SK-N-SH (cell line): ENCODE measurements at regions not wholly inside any gene's neighbourhood (a gene's known extent, or its start where the extent isn't known, plus 50 kb on each side); places are given as distances from the start of the nearest gene placed in this dataset.

ENCODE experiments used
- CTCF ChIA-PET: fragments of 300-600, 350-600 bp; formaldehyde crosslinking; extraction: SDS; loops from one replicate; lab custom pipeline; 2021; lab: Yijun Ruan, JAX
- POLR2A ChIA-PET: fragments of 350-600 bp; sonication (Branson Sonifier 250); formaldehyde crosslinking; extraction: SDS; loops from one replicate; lab custom pipeline; 2020; ENCODE audit warnings: antibody characterized with exemption, inconsistent platforms; lab: Yijun Ruan, JAX
- DNase-seq: peaks from one replicate; pipeline ENCODE4 v3.0.0; 2012
- H2AFZ ChIP-seq: fragments of 200-600 bp; sonication (generic); 2 replicates; pipeline ENCODE4 v1.8.1; 2016; ENCODE audit warnings: antibody characterized with exemption, mild to moderate bottlenecking, low read depth
- H3F3A ChIP-seq: fragments of 200-600 bp; sonication (generic); replicated peaks from 2 replicates; pipeline ENCODE3; 2016; ENCODE audit warnings: antibody characterized with exemption, mild to moderate bottlenecking; ENCODE audit not compliant: insufficient read depth
- H3K27ac ChIP-seq, 2 experiments: fragments of 200-500 bp in 1 of 2; fragments of 200-600 bp in 1 of 2; sonication (Bioruptor generic) in 1 of 2; sonication (generic), shearing (Covaris generic) in 1 of 2; 2 replicates each; pipeline versions ENCODE4 v1.5.1 to v1.6.1; 2014 to 2016; ENCODE audit warnings: low read depth in 2 of 2, inconsistent platforms in 1 of 2, low read length in 1 of 2, mild to moderate bottlenecking in 1 of 2, mixed read lengths in 1 of 2
- H3K27me3 ChIP-seq: fragments of 200-600 bp; sonication (generic), shearing (Covaris generic); 2 replicates; pipeline ENCODE4 v1.6.1; 2016; ENCODE audit warnings: mixed run types; ENCODE audit not compliant: insufficient read depth
- H3K36me3 ChIP-seq, 2 experiments: fragments of 200-500 bp in 1 of 2; fragments of 200-600 bp in 1 of 2; sonication (Bioruptor generic) in 1 of 2; sonication (generic) in 1 of 2; replicated peaks in 1 of 2; 2 replicates each; pipeline versions ENCODE3 to v1.5.1; 2014 to 2016; ENCODE audit warnings: low read length in 1 of 2, mild to moderate bottlenecking in 1 of 2; ENCODE audit not compliant: insufficient read depth in 2 of 2, control insufficient read depth in 1 of 2
- H3K4me1 ChIP-seq, 2 experiments: fragments of 200-500 bp in 1 of 2; fragments of 200-600 bp in 1 of 2; sonication (Bioruptor generic) in 1 of 2; sonication (generic), shearing (Covaris generic) in 1 of 2; 2 replicates each; pipeline versions ENCODE4 v1.5.1 to v1.6.1; 2014 to 2016; ENCODE audit warnings: low read depth in 1 of 2, low read length in 1 of 2, mixed run types in 1 of 2; ENCODE audit not compliant: insufficient read depth in 2 of 2, control insufficient read depth in 1 of 2
- H3K4me2 ChIP-seq: fragments of 200-600 bp; sonication (generic), shearing (Covaris generic); 2 replicates; pipeline ENCODE4 v1.6.1; 2017; ENCODE audit warnings: mixed run types
- H3K4me3 ChIP-seq, 2 experiments: fragments of 200-500 bp in 1 of 2; fragments of 200-600 bp in 1 of 2; sonication (Bioruptor generic) in 1 of 2; sonication (generic), shearing (Covaris generic) in 1 of 2; 2 replicates each; pipeline versions ENCODE4 v1.5.1 to v1.8.1; 2014 to 2016; ENCODE audit warnings: low read depth in 2 of 2, inconsistent platforms in 1 of 2, low read length in 1 of 2, mild to moderate bottlenecking in 1 of 2, mixed read lengths in 1 of 2, moderate library complexity in 1 of 2
- H3K79me2 ChIP-seq: fragments of 200-600 bp; sonication (generic); 2 replicates; pipeline ENCODE4 v1.8.1; 2017; ENCODE audit warnings: mild to moderate bottlenecking; ENCODE audit not compliant: insufficient read depth
- H3K9ac ChIP-seq: fragments of 200-600 bp; sonication (generic); 2 replicates; pipeline ENCODE4 v1.6.1; 2017; ENCODE audit warnings: mixed run types
- H3K9me2 ChIP-seq: fragments of 200-600 bp; sonication (generic); 2 replicates; pipeline ENCODE4 v1.6.1; 2017; ENCODE audit warnings: mixed run types
- H3K9me3 ChIP-seq: fragments of 200-600 bp; sonication (generic); 2 replicates; pipeline ENCODE4 v1.6.1; 2017; ENCODE audit warnings: mixed run types, mild to moderate bottlenecking, moderate library complexity
- H4K20me1 ChIP-seq: fragments of 200-600 bp; sonication (generic); 2 replicates; pipeline ENCODE4 v1.6.1; 2017; ENCODE audit warnings: mild to moderate bottlenecking, mixed run types; ENCODE audit not compliant: insufficient read depth
- CHD2 ChIP-seq: fragments of 150-350 bp; IDR thresholded peaks from 2 replicates; pipeline ENCODE4 v1.6.1; 2018; ENCODE audit warnings: low read length; ENCODE audit not compliant: partially characterized antibody
- CTCF ChIP-seq: fragments of 200-600 bp; sonication (generic); IDR thresholded peaks from 2 replicates; pipeline ENCODE4 v1.6.1; 2017; ENCODE audit warnings: antibody characterized with exemption, mild to moderate bottlenecking, moderate library complexity
- EZH2phosphoT487 ChIP-seq: fragments of 200-600 bp; sonication (generic); IDR thresholded peaks from 2 replicates; pipeline ENCODE4 v1.6.1; 2017; ENCODE audit warnings: low read depth, mixed run types, mild to moderate bottlenecking, antibody characterized with exemption, moderate library complexity, borderline replicate concordance
- FOXJ3 ChIP-seq: sonication (generic); formaldehyde crosslinking; IDR thresholded peaks from 2 replicates; pipeline ENCODE4 v1.5.1; 2020; ENCODE audit warnings: mild to moderate bottlenecking, missing genetic modification reagents
- GABPA ChIP-seq: IDR thresholded peaks from 2 replicates; pipeline ENCODE4 v1.4.0; 2012; ENCODE audit warnings: low read depth, mild to moderate bottlenecking
- GATA2 ChIP-seq: sonication (generic); formaldehyde crosslinking; IDR thresholded peaks from 2 replicates; pipeline ENCODE4 v1.5.0; 2020; ENCODE audit warnings: mild to moderate bottlenecking, missing genetic modification reagents
- IRF3 ChIP-seq: fragments of 150-350 bp; IDR thresholded peaks from 2 replicates; pipeline ENCODE4 v1.6.1; 2016; ENCODE audit warnings: mild to moderate bottlenecking, low read depth, low read length
- MXI1 ChIP-seq: IDR thresholded peaks from 2 replicates; pipeline ENCODE4 v1.6.1; 2012; ENCODE audit warnings: mild to moderate bottlenecking, low read depth, low read length, improper control_type of control experiment
- NFIC ChIP-seq: IDR thresholded peaks from 2 replicates; pipeline ENCODE4 v1.4.0; 2012; ENCODE audit warnings: borderline replicate concordance
- NRF1 ChIP-seq: IDR thresholded peaks from 2 replicates; pipeline ENCODE4 v1.6.1; 2012; ENCODE audit warnings: low read depth, mild to moderate bottlenecking, low read length
- RAD21 ChIP-seq: IDR thresholded peaks from 2 replicates; pipeline ENCODE4 v1.6.1; 2012; ENCODE audit warnings: mild to moderate bottlenecking, low read length
- RFX5 ChIP-seq: IDR thresholded peaks from 2 replicates; pipeline ENCODE4 v1.6.1; 2012; ENCODE audit warnings: mild to moderate bottlenecking, improper control_type of control experiment, low read length
- RXRA ChIP-seq: IDR thresholded peaks from 2 replicates; pipeline ENCODE4 v1.4.0; 2012; ENCODE audit warnings: low read depth, mild to moderate bottlenecking, borderline replicate concordance
- SIN3A ChIP-seq: IDR thresholded peaks from 2 replicates; pipeline ENCODE4 v1.6.1; 2012; ENCODE audit warnings: low read depth, mild to moderate bottlenecking, low read length, moderate library complexity, borderline replicate concordance
- SMC3 ChIP-seq: IDR thresholded peaks from 2 replicates; pipeline ENCODE4 v1.6.1; 2012; ENCODE audit warnings: low read depth, low read length, improper control_type of control experiment
- TAF1 ChIP-seq: IDR thresholded peaks from 2 replicates; pipeline ENCODE4 v1.6.1; 2012; ENCODE audit warnings: low read depth, mild to moderate bottlenecking, low read length, moderate library complexity, borderline replicate concordance
- TCF12 ChIP-seq: IDR thresholded peaks from 2 replicates; pipeline ENCODE4 v1.4.0; 2012
- USF1 ChIP-seq: IDR thresholded peaks from 2 replicates; pipeline ENCODE4 v1.4.0; 2012; ENCODE audit warnings: low read depth, borderline replicate concordance
- USF2 ChIP-seq: fragments of 150-350 bp; IDR thresholded peaks from 2 replicates; pipeline ENCODE4 v1.6.1; 2017; ENCODE audit warnings: antibody characterized with exemption, low read length, low read depth, borderline replicate concordance
- ZBTB33 ChIP-seq: IDR thresholded peaks from 2 replicates; pipeline ENCODE4 v1.4.0; 2012; ENCODE audit warnings: low read depth, borderline replicate concordance
- WGBS: methylation state at CpG from one replicate; pipeline ENCODE4 v1.1.6; 2017; ENCODE audit warnings: low lambda C conversion rate; 5-methylcytosine and 5-hydroxymethylcytosine counted together

- 16% methylated on average over 8 of the region's 19 CpGs for WGBS
- Histone ChIP-seq H2AFZ (no peak overlapping the region), H3K27me3 (no peaks in the 10 kb centered on the region), H3K79me2 (no peaks in the 10 kb centered on the region), H3K27ac (no peak overlapping the region), H3K9me2 (peaks cover 6% of the 10 kb centered on the region), H3F3A (no peaks in the 10 kb centered on the region), H3K9me3 (peaks cover 5% of the 10 kb centered on the region; the same call in 1 of the 2 replicates), H3K4me3 (no peak overlapping the region), H3K4me1 (no peaks in the 10 kb centered on the region), H3K9ac (no peak overlapping the region), H4K20me1 (no peaks in the 10 kb centered on the region), H3K36me3 (no peaks in the 10 kb centered on the region), H3K4me2 (no peak overlapping the region)
- ChIA-PET POLR2A (no interaction called here), CTCF (no interaction called here)
- TF ChIP-seq NRF1 (no peak), CHD2 (no peak), GABPA (no peak), SMC3 (no peak), GATA2 (no peak), RAD21 (no peak), FOXJ3 (CRISPR knock-in tag) (no peak), EZH2phosphoT487 (no peak), NFIC (no peak), MXI1 (no peak), RXRA (no peak), TAF1 (no peak), CTCF (no peak), ZBTB33 (no peak)
- DNase-seq, result no peak
Measured at GRCh38 chr4:45566896-45567603, 556.8 kb downstream of the GABRG1 start.

- H3K27me3 ChIP-seq, result no peaks in the 10 kb centered on the region
- no peaks in the 10 kb centered on the region for H4K20me1 ChIP-seq
- no peaks in the 10 kb centered on the region for H3K9me3 ChIP-seq
- 0% methylated on average over 1 of the region's 1 CpG for WGBS
- H3K9ac ChIP-seq, result no peak overlapping the region
- H3F3A ChIP-seq, result no peaks in the 10 kb centered on the region
- POLR2A ChIA-PET, result no interaction called here
- H3K4me1 ChIP-seq, result no peaks in the 10 kb centered on the region
- TF ChIP-seq RXRA (no peak), MXI1 (no peak), IRF3 (no peak), TCF12 (no peak), USF1 (no peak), SMC3 (no peak), RFX5 (no peak), NFIC (no peak), SIN3A (no peak), USF2 (no peak)
- TF ChIP-seq, all 33 proteins: peak for 0
- Histone ChIP-seq H3K27ac (no peak overlapping the region), H3K9me2 (no peaks in the 10 kb centered on the region; the same call in 1 of the 2 replicates), H3K36me3 (no peaks in the 10 kb centered on the region), H3K79me2 (no peaks in the 10 kb centered on the region), H3K4me2 (no peak overlapping the region), H3K4me3 (no peak overlapping the region), H2AFZ (no peak overlapping the region)
- no peak for DNase-seq
- CTCF ChIA-PET, result no interaction called here
Measured at GRCh38 chr4:45554423-45554822, 569.4 kb downstream of the GABRG1 start.
